AG08396 (cell line): ENCODE measurements at regions not wholly inside any gene's neighbourhood (a gene's known extent, or its start where the extent isn't known, plus 50 kb on each side); places are given as distances from the start of the nearest gene placed in this dataset.
"Not testable (repeated sequence)": the region's sequence is repeated elsewhere in the genome, so short reads cannot be mapped to it uniquely, and the experiment has no call there.

Source experiments
- DNase-seq: peaks from one replicate; pipeline ENCODE4 v3.0.0; 2012; ENCODE audit warnings: low spot score, mixed read lengths

DNA sequence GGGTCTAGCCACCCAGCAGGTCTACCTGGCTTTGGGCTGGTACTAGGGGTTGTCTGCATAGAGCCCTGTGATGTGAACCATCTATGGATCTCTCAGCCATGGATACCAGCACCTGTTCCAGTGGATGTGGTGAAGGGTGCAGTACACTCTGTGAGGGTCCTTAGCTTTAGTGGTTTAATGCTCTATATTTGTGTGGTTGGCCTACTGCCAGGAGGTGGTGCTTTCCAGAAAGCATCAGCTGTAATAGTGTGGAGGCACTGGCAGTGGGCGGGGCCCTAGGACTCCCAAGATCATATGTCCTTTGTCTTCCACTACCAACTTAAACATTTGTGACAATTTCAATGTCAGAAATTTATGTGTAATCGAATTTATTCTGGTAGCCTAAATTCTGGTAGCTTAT lies 1065.1 kb downstream of the RPIA start:
- not testable (repeated sequence) for DNase-seq

DNA sequence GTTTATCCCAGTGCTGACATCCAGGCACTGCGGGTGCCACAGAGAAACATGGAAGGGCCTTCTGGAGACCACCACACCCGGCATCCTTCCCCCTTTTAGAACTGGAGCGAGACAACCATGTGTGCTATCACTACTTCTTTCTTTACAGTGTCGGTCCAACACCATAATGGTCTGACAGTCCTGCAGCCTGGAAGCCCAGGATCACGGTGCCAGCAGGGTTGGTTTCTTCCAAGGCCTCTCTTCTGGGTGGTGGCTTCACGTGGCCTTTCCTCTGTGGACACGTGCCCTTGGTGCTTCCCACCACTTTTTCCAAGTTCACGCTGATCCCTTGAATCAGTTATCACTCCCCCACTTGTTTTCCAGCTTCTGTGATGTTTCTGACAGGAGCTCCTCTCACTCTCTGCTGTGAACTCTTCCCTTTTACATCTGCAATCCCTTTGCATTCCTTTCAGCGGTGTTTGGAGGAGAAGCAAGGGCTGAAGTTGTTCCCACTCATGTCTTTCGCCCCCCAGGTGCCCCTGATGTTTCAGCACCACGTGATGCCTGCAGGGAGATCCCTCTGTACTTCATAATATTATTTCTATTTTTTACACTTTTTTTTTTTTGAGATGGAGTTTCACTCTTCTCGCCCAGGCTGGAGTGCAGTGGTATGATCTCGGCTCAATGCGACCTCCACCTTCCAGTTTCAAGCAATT lies 1067.0 kb downstream of the RPIA start:
- DNase-seq = not testable (repeated sequence)

GRCh38 chr2:89760762-89761161 lies 1069.3 kb downstream of the RPIA start:
- DNase-seq = not testable (repeated sequence)

GRCh38 chr2:89761171-89761570 lies 1069.7 kb downstream of the RPIA start:
- not testable (repeated sequence) for DNase-seq

DNA sequence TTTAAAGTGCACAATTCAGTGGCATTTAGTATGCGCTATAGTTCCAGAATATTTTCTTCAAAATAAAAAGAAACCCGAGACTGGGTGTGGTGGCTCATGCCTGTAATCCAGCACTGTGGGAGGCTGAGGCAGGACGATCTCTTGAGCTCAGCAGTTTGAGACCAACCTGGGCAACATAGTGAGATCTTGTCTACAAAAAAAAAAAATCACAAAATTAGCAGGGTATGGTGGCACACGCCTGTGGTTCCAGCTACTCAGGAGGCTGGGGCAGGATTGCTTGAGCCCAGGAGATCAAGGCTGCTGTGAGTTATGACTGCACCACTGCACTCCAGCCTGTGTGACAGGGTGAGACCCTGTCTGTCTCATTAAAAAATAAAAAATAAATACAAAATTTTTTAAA lies 1070.4 kb downstream of the RPIA start:
- not testable (repeated sequence) for DNase-seq

- DNase-seq = not testable (repeated sequence)
Measured at GRCh38 chr2:89762461-89763253, 1071.2 kb downstream of the RPIA start.

DNA sequence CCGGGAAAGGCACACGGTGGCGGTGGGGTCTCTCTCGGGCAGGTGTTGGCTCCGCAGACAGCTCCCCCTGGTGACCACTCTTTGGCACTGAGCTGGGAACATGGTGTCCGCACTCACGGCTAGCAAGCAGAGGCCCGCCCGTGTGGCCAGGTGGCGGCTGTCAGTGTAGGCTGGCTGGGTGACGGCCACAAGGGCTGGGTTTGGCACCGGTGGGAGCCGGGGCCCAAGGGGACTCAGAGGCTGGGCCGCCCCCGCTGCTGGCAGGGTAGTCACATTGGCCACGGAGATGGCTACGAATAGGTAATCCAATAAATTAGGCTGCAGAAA lies 1071.7 kb downstream of the RPIA start:
- peak; percentile 5 for DNase-seq

GRCh38 chr2:89763581-89764485 lies 1072.4 kb downstream of the RPIA start:
- DNase-seq = peak; percentile 3

DNA sequence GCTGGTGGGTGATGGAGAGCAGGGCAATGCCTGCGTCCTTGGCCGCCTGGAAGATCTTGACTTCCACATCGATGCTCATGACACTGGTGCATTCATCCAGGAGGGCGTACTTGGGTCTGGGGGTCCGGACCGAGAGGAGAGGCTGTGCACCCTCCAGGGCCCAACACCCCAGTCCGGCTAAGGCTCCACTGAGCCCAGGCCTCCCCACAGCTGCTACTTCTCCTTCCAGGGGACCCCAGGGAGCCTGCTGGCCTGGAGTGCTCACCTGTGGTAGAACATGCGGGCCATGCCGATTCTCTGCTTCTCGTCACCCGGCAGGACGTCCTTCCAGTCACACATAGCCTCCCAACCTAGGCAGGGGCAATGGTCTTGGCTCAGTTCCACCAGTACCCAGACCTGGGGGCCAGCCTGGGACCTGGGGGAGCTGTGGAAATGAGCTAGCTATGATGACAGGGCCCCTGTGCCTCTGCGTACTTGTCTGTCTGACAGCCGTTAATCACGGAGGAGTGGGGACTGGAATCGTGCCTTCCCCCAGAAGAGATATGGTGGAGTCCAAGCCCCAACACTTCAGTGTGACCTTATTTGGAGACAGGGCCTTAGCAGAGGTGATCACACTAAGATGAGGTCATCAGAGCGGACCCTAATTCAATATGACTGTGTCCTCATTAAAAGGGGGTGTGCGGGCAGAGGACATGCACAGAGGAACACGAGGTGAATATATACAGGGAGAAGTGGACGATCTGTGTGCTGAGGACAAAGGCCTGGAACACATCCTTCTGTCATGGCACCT lies 1073.3 kb downstream of the RPIA start:
- not testable (repeated sequence) for DNase-seq

DNA sequence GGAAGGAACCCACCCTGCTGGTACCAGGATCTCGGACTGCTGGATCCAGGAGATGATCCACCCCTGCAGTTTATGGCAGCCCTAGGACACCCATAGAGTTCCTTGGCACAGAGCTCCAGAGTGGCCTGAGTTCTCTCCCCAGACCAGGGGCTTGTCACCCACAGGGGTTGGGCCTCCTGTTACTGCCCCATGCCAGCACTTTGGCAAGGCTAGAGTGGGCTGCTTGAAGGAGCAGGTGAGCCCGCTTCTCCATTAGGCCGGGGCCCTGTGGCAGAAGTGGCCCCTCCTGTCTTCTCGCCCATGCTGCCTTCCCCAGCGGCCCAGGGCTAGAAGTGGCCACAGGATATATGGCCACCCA lies 1073.9 kb downstream of the RPIA start:
- not testable (repeated sequence) for DNase-seq

DNA sequence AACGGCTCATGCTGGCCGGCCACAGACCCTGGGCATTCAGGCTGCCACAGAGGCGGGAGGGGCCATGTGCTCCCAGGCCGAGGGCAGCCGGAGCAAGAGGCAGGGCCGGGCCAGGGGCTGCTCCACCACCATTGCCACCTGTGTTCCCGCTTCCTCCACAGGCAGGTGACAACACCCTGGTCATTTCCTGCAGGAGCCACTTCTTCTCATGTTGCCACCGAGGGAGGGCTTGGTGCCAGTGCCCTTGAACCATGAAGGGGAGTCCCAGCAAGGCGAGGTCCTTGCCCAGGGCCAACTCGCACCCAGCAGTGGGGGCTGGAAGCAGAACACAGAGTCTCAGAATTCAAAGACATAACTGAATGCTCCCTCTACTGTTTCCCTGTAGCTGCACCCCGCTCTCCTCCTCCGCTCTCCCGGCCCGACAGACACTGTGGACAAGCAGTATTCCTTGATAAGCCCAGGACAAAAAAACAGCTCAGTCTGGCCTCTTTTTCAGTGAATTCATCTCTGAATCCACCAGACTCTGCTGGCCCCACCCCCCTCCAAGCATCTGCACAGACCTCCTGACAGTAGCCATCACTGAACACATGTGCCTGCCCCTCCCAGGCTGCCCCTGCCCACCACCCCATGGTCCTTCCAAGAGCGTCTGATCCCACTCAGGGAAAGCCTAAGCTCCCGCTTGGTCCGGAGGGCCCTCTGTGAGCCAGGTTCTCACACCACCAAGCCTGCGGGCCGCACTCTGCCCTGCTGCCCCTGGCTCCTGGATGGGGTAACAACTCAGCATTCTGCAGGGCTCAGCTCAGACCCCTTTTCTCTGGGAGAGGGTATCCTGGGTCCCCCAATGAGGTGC lies 1074.9 kb downstream of the RPIA start:
- DNase-seq = not testable (repeated sequence)

DNA sequence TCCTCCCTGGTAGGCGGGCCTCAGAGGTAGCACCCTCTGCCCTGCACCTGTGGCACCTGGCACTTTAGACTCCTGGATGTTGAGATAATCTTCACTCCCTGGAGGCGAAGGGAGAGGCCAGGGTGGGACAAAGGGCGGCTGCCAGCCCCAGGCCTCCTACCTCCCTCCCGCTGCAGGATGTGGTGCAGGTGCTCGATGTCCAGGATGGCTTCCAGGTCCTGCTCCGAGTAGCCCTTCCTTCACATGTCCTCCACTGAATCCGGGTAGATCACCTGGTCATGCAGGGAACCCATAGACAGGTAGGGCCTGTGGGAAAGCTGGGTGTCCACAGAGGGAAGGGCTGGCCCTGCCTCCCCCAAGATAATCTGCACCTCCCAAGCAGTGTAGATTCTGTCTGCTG lies 1075.6 kb downstream of the RPIA start:
- peak; percentile 2 for DNase-seq

- DNase-seq = no peak
Measured at GRCh38 chr2:89767572-89768435, 1076.3 kb downstream of the RPIA start.

- no peak for DNase-seq
Measured at GRCh38 chr2:89775885-89776284, 1084.4 kb downstream of the RPIA start.

- no peak for DNase-seq
Measured at GRCh38 chr2:89780318-89780717, 1088.8 kb downstream of the RPIA start.

DNA sequence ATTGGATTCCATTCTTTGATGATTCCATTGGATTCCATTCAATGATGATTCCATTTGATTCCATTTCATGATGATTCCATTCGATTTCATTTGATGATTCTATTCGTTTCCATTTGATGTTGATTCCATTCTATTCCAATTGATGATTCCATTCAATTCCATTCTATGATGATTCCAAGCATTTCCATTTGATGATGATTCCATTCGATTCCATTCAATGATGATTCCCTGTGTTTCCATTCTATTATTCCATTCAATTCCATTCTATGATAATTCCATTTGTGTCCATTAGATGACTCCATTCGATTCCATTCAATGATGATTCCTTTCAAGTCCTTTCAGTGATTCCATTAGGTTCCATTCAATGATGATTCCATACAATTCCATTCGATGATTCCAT lies 1090.5 kb downstream of the RPIA start:
- DNase-seq = no peak

- no peak for DNase-seq
Measured at GRCh38 chr2:89784960-89785359, 1093.5 kb downstream of the RPIA start.

DNA sequence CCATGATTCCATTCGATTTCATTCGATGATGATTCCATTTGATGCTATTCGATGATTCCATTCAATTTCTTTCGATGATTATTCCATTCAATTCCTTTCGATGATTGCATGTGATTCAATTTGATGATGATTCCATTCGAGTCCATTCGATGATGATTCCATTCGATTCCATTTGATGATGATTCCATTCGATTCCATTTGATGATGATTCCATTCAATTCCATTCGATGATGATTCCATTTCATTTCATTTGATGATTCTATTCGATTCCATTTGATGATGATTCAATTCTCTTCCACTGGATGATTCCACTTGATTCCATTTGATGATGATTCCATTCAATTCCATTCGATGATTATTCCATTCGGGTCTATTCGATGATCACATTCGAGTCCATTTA lies 1094.1 kb downstream of the RPIA start:
- DNase-seq = not testable (repeated sequence)

GRCh38 chr2:89786642-89787041 lies 1095.2 kb downstream of the RPIA start:
- not testable (repeated sequence) for DNase-seq

DNA sequence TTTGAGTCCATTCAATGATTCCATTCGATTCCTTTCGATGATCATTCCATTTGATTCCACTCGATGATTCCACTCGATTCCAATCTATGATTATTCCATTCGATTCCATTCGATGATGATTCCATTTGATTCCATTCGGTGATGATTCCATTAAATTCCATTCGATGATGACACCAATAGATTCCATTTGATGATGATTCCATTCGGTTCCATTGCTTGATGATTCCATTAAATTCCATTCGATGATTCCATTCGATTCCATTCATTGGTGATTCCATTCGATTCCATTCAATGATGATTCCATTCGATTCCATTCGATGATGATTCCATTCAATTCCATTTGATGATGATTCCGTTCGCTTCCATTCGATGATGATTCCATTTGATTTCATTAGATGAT lies 1104.1 kb downstream of the RPIA start:
- not testable (repeated sequence) for DNase-seq
